ENCODE measurements at regions not wholly inside any gene's neighbourhood (a gene's known extent, or its start where the extent isn't known, plus 50 kb on each side); places are given as distances from the start of the nearest gene placed in this dataset.

DNA sequence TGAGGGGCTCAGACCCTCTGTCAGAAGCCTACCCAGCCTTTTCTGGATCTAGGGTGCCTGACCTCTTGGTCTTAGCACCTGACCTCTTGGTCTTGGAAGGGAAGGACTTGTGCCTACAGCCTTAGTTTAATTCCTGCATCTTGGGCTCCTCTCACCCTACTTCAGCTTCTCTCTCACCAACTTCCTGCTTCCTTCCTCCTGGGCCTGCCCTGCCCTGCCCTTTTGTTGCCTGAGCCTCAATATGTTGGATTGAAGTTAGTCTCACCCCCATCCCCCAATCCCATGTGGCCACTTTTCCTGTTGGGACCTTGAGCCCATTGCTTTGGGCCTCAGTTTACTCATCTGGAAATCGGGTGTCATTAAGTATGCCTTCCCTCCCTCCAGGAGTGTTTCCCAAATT lies 206.2 kb upstream of the SKOR2 start:
- WGBS (ENCODE audit: insufficient coverage): no CpG with 5 or more reads among the region's 1 CpG
- Mint-ChIP-seq H3K4me3 (no peak overlapping the region), H3K9me3 (peaks cover 0 to 3% (median 0%) of the 10 kb centered on the region in 7 donors), H3K27ac (no peak overlapping the region), H3K36me3 (no peaks in the 10 kb centered on the region), H3K27me3 (ENCODE audit: low read depth in 3 of 3) (peaks cover 3 to 5% (median 5%) of the 10 kb centered on the region in 3 donors), H3K4me1 (no peaks in the 10 kb centered on the region)
- TF ChIP-seq, protein P1, sequence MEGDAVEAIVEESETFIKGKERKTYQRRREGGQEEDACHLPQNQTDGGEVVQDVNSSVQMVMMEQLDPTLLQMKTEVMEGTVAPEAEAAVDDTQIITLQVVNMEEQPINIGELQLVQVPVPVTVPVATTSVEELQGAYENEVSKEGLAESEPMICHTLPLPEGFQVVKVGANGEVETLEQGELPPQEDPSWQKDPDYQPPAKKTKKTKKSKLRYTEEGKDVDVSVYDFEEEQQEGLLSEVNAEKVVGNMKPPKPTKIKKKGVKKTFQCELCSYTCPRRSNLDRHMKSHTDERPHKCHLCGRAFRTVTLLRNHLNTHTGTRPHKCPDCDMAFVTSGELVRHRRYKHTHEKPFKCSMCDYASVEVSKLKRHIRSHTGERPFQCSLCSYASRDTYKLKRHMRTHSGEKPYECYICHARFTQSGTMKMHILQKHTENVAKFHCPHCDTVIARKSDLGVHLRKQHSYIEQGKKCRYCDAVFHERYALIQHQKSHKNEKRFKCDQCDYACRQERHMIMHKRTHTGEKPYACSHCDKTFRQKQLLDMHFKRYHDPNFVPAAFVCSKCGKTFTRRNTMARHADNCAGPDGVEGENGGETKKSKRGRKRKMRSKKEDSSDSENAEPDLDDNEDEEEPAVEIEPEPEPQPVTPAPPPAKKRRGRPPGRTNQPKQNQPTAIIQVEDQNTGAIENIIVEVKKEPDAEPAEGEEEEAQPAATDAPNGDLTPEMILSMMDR (IDR thresholded peaks at IDR 0.05): no peak
- no peak overlapping the region for H2AFZ ChIP-seq (ENCODE audit: insufficient read depth, low read depth, low read length, poor library complexity, severe bottlenecking)
- H3K27me3 ChIP-seq (ENCODE audit: control insufficient read depth in 2 of 2, insufficient read depth in 2 of 2, low read length in 2 of 2): no peaks in the 10 kb centered on the region
- no peaks in the 10 kb centered on the region for H3K9me3 ChIP-seq (replicated peaks in 1 of 2; ENCODE audit: control insufficient read depth in 1 of 2, insufficient read depth in 1 of 2, low read length in 2 of 2)
- H3K4me2 ChIP-seq (replicated peaks; ENCODE audit: extremely low read depth, low read length, poor library complexity, severe bottlenecking): no peak overlapping the region
- intact Hi-C loops (cut with micrococcal nuclease): no loop called here
- no peak overlapping the region for H3K4me3 ChIP-seq (replicated peaks in 1 of 3; ENCODE audit: low read depth in 2 of 3, low read length in 3 of 3)
- no peaks in the 10 kb centered on the region for H3K79me2 ChIP-seq (ENCODE audit: insufficient read depth, low read length)
- no peak for DNase-seq
- H3K36me3 ChIP-seq (replicated peaks in 1 of 2; ENCODE audit: control insufficient read depth in 1 of 2, insufficient read depth in 2 of 2, low read length in 2 of 2): no peaks in the 10 kb centered on the region
- H3K27ac ChIP-seq (ENCODE audit: low read depth in 1 of 2, low read length in 2 of 2): no peak overlapping the region
- H3K4me1 ChIP-seq (ENCODE audit: control insufficient read depth in 1 of 2, insufficient read depth in 2 of 2, low read length in 2 of 2): no peaks in the 10 kb centered on the region
- H3K9ac ChIP-seq (ENCODE audit: insufficient read depth, low read length, poor library complexity, severe bottlenecking): no peak overlapping the region
- no peaks in the 10 kb centered on the region for H4K20me1 ChIP-seq (ENCODE audit: insufficient read depth, low read length)

DNA sequence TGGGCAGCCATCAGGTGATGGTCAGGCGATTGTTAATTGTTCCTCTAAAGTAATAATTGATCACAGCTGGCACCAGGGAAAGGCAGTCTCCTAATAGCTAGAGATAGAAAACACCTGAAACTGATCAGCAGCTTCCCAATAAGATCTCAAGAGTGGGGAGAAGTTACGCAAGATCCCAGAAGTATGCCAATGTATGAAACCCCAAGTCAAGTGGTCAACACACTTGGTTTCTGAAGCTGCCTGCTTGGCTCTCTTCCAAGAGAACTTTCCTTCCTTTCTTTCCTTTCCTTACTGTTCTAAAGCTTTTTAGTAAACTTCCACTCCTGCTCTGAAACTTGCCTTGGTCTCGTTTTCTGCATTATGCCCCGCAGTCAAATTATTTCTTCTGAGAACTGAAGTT lies 201.6 kb upstream of the SKOR2 start:
- intact Hi-C loops (cut with micrococcal nuclease): no loop called here
- H3K9me3 ChIP-seq (replicated peaks in 1 of 2; ENCODE audit: control insufficient read depth in 1 of 2, insufficient read depth in 1 of 2, low read length in 2 of 2): no peaks in the 10 kb centered on the region
- no peak for DNase-seq
- H3K36me3 Mint-ChIP-seq: no peaks in the 10 kb centered on the region
- H3K4me3 Mint-ChIP-seq: no peak overlapping the region
- H3K9ac ChIP-seq (ENCODE audit: insufficient read depth, low read length, poor library complexity, severe bottlenecking): no peak overlapping the region
- H3K27ac Mint-ChIP-seq: no peak overlapping the region
- H3K9me3 Mint-ChIP-seq: peaks cover 0 to 5% (median 0%) of the 10 kb centered on the region in 7 donors
- H3K27ac ChIP-seq (ENCODE audit: low read depth in 1 of 2, low read length in 2 of 2): no peak overlapping the region
- TF ChIP-seq, protein P1 (IDR thresholded peaks at IDR 0.05): no peak
- WGBS (ENCODE audit: insufficient coverage): 95% methylated on average over 3 of the region's 4 CpGs
- H3K4me1 Mint-ChIP-seq: no peaks in the 10 kb centered on the region
- H3K27me3 Mint-ChIP-seq (ENCODE audit: low read depth in 3 of 3): peaks cover 1 to 2% (median 1%) of the 10 kb centered on the region in 3 donors
- no peaks in the 10 kb centered on the region for H3K27me3 ChIP-seq (ENCODE audit: control insufficient read depth in 2 of 2, insufficient read depth in 2 of 2, low read length in 2 of 2)
- no peaks in the 10 kb centered on the region for H3K79me2 ChIP-seq (ENCODE audit: insufficient read depth, low read length)
- H3K4me1 ChIP-seq (ENCODE audit: control insufficient read depth in 1 of 2, insufficient read depth in 2 of 2, low read length in 2 of 2): no peaks in the 10 kb centered on the region
- no peak overlapping the region for H3K4me2 ChIP-seq (replicated peaks; ENCODE audit: extremely low read depth, low read length, poor library complexity, severe bottlenecking)
- no peak overlapping the region for H2AFZ ChIP-seq (ENCODE audit: insufficient read depth, low read depth, low read length, poor library complexity, severe bottlenecking)
- no peaks in the 10 kb centered on the region for H4K20me1 ChIP-seq (ENCODE audit: insufficient read depth, low read length)
- H3K4me3 ChIP-seq (replicated peaks in 1 of 3; ENCODE audit: low read depth in 2 of 3, low read length in 3 of 3): no peak overlapping the region
- no peaks in the 10 kb centered on the region for H3K36me3 ChIP-seq (replicated peaks in 1 of 2; ENCODE audit: control insufficient read depth in 1 of 2, insufficient read depth in 2 of 2, low read length in 2 of 2)
